ENCODE measurements at regions not wholly inside any gene's neighbourhood (a gene's known extent, or its start where the extent isn't known, plus 50 kb on each side); places are given as distances from the start of the nearest gene placed in this dataset.

DNA sequence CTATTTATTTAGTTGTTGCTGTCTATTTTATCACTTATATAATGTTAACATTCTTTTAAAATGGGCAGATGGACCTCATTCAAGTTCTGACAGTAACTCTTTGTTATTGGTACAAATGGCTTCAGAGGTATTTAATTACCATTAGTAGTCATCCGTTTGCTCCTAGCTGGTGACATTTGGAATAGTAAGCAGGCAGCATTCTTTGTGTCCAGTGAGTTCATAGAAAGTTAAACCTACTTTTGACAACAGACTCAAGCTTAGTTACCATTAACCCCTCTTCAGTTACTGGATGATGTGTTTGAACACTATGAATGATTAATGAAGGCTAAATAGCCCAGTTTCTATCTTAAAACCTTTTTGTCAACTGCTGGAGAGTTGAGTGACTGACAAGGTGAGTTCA, 500.7 kb upstream of the ATP11B start:
- H3K4me1 ChIP-seq (replicated peaks), result no peaks in the 10 kb centered on the region
- H3K27me3 ChIP-seq (replicated peaks; ENCODE audit: insufficient read depth), result no peaks in the 10 kb centered on the region
- H3K9me3 ChIP-seq, result no peaks in the 10 kb centered on the region
- TF ChIP-seq, protein P1, sequence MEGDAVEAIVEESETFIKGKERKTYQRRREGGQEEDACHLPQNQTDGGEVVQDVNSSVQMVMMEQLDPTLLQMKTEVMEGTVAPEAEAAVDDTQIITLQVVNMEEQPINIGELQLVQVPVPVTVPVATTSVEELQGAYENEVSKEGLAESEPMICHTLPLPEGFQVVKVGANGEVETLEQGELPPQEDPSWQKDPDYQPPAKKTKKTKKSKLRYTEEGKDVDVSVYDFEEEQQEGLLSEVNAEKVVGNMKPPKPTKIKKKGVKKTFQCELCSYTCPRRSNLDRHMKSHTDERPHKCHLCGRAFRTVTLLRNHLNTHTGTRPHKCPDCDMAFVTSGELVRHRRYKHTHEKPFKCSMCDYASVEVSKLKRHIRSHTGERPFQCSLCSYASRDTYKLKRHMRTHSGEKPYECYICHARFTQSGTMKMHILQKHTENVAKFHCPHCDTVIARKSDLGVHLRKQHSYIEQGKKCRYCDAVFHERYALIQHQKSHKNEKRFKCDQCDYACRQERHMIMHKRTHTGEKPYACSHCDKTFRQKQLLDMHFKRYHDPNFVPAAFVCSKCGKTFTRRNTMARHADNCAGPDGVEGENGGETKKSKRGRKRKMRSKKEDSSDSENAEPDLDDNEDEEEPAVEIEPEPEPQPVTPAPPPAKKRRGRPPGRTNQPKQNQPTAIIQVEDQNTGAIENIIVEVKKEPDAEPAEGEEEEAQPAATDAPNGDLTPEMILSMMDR (IDR thresholded peaks at IDR 0.05), result no peak
- TF ChIP-seq POLR2AphosphoS5 (IDR thresholded peaks at IDR 0.05) (no peak), POLR2A (IDR thresholded peaks at IDR 0.05) (no peak)
- H3K36me3 ChIP-seq, result no peaks in the 10 kb centered on the region
- no peak for DNase-seq (ENCODE audit: low spot score)
- no peak overlapping the region for H3K27ac ChIP-seq
- intact Hi-C loops (cut with DNase I), result no loop called here
- 22% methylated on average over 1 of the region's 1 CpG for whole genome bisulfite sequencing
- no peak overlapping the region for H3K4me3 ChIP-seq

DNA sequence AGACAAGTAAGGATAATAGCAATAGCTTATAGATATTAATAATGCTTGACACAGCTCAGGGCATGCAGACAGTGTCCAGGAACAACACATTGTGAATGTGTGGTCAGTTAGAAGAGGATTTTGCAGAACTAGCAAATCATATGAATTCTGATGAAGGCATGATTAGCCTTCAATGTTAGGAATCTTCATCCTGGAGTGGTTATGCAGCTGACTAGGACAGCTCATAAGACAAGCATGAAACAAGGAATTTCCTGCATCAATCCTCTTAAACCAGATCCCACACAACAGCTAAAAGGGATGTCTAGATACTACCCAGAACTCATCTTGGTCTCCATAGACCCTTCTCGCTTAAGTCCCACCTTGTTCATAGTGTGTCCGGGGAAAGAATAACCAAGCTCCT, 499.0 kb upstream of the ATP11B start:
- Histone ChIP-seq H3K9me3 (no peaks in the 10 kb centered on the region), H3K27ac (no peak overlapping the region), H3K27me3 (replicated peaks; ENCODE audit: insufficient read depth) (no peaks in the 10 kb centered on the region), H3K36me3 (no peaks in the 10 kb centered on the region), H3K4me3 (no peak overlapping the region), H3K4me1 (replicated peaks) (no peaks in the 10 kb centered on the region)
- WGBS, result 96% methylated on average over 2 of the region's 2 CpGs
- intact Hi-C loops (cut with DNase I), result no loop called here
- TF ChIP-seq, protein P1 (IDR thresholded peaks at IDR 0.05), result no peak
- no peak for TF ChIP-seq POLR2AphosphoS5 (IDR thresholded peaks at IDR 0.05)
- no peak for TF ChIP-seq POLR2A (IDR thresholded peaks at IDR 0.05)
- DNase-seq (ENCODE audit: low spot score), result no peak

DNA sequence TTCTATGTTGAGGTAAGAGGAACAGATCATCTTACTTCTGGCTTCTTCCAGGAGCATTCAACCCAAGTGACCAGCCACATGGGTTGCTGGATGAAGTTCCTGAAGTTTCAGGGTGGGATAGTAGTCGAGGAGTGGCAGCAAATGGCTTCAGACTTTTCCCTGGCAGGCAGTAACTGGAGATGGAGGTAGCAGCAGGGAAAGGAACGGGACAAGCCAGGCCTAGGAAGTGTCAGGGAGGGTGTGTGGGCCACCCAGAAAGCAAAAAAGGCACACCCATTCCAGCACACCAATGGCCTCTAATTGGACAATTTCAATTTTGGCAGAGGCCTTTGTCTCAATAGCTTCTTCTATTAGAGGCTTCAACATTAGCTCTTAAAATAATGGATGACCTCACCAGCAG, 498.6 kb upstream of the ATP11B start:
- intact Hi-C loops (cut with DNase I), result no loop called here
- no peaks in the 10 kb centered on the region for H3K36me3 ChIP-seq
- no peak overlapping the region for H3K4me3 ChIP-seq
- TF ChIP-seq, protein P1 (IDR thresholded peaks at IDR 0.05), result no peak
- TF ChIP-seq POLR2A (IDR thresholded peaks at IDR 0.05), result no peak
- TF ChIP-seq POLR2AphosphoS5 (IDR thresholded peaks at IDR 0.05), result no peak
- H3K9me3 ChIP-seq, result no peaks in the 10 kb centered on the region
- H3K27me3 ChIP-seq (replicated peaks; ENCODE audit: insufficient read depth), result no peaks in the 10 kb centered on the region
- WGBS, result 77% methylated on average over 2 of the region's 2 CpGs
- no peak for DNase-seq (ENCODE audit: low spot score)
- no peak overlapping the region for H3K27ac ChIP-seq
- H3K4me1 ChIP-seq (replicated peaks), result no peaks in the 10 kb centered on the region

DNA sequence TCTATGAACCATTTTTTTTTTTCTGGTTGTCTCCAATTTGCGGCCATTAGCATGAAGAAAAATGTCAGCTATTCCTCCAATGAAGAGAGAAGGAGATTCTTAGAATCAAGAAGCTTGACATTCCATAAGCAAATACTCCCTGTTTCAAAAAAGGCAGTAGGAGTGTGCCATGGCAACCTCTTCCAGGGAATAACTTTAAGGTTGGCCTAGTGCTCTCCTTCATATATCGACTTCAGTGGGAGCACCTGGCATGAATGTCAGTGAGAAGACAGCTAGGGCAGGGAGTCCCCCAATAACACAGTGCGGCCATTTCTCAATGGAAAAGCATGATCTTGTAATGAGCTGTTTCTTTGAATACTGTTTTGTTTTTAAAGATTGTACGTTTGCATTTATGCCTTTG, 493.0 kb upstream of the ATP11B start:
- Histone ChIP-seq H3K4me3 (no peak overlapping the region), H3K27me3 (replicated peaks; ENCODE audit: insufficient read depth) (no peaks in the 10 kb centered on the region), H3K9me3 (no peaks in the 10 kb centered on the region), H3K4me1 (replicated peaks) (no peaks in the 10 kb centered on the region), H3K36me3 (no peaks in the 10 kb centered on the region), H3K27ac (no peak overlapping the region)
- WGBS, result 93% methylated on average over 4 of the region's 4 CpGs
- no peak for DNase-seq (ENCODE audit: low spot score)
- intact Hi-C loops (cut with DNase I), result no loop called here
- TF ChIP-seq POLR2A (IDR thresholded peaks at IDR 0.05) (no peak), POLR2AphosphoS5 (IDR thresholded peaks at IDR 0.05) (no peak)
- TF ChIP-seq, protein P1 (IDR thresholded peaks at IDR 0.05), result no peak

DNA sequence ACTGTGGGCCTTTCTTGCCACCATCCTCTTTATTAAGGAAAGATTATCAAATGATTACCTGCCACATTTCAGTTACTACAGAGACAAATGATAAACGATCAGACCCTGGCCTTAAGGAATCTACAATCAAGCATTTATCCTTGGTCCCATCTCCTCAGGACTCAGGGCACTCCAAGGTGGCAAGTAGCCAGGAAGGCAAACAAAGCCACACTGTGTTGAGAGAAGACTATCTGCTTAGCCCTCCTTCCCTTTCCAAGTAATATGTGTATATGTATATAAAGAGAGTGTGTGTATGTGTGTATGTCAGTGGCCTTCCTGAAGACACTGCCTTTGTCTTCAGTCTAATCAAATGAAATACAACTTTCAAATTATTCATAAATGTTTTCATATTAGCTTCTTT, 490.1 kb upstream of the ATP11B start:
- Histone ChIP-seq H3K4me3 (no peak overlapping the region), H3K36me3 (no peaks in the 10 kb centered on the region), H3K27ac (no peak overlapping the region), H3K9me3 (no peaks in the 10 kb centered on the region), H3K27me3 (replicated peaks; ENCODE audit: insufficient read depth) (no peaks in the 10 kb centered on the region), H3K4me1 (replicated peaks) (no peaks in the 10 kb centered on the region)
- no peak for DNase-seq (ENCODE audit: low spot score)
- TF ChIP-seq POLR2AphosphoS5 (IDR thresholded peaks at IDR 0.05), result no peak
- WGBS, result 52% methylated on average over 1 of the region's 1 CpG
- intact Hi-C loops (cut with DNase I), result no loop called here

Measured in prostate gland (tissue), 2 donors.